ENCODE measurements at regions not wholly inside any gene's neighbourhood (a gene's known extent, or its start where the extent isn't known, plus 50 kb on each side); places are given as distances from the start of the nearest gene placed in this dataset.

- ATAC-seq (ENCODE audit: low FRiP score) (no peak), DNase-seq (ENCODE audit: low spot score) (no peak)
- TF ChIP-seq, protein P1, sequence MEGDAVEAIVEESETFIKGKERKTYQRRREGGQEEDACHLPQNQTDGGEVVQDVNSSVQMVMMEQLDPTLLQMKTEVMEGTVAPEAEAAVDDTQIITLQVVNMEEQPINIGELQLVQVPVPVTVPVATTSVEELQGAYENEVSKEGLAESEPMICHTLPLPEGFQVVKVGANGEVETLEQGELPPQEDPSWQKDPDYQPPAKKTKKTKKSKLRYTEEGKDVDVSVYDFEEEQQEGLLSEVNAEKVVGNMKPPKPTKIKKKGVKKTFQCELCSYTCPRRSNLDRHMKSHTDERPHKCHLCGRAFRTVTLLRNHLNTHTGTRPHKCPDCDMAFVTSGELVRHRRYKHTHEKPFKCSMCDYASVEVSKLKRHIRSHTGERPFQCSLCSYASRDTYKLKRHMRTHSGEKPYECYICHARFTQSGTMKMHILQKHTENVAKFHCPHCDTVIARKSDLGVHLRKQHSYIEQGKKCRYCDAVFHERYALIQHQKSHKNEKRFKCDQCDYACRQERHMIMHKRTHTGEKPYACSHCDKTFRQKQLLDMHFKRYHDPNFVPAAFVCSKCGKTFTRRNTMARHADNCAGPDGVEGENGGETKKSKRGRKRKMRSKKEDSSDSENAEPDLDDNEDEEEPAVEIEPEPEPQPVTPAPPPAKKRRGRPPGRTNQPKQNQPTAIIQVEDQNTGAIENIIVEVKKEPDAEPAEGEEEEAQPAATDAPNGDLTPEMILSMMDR (IDR thresholded peaks at IDR 0.05): no peak
Measured at GRCh38 chr19:30077851-30078355, 135.9 kb downstream of the URI1 start.

DNA sequence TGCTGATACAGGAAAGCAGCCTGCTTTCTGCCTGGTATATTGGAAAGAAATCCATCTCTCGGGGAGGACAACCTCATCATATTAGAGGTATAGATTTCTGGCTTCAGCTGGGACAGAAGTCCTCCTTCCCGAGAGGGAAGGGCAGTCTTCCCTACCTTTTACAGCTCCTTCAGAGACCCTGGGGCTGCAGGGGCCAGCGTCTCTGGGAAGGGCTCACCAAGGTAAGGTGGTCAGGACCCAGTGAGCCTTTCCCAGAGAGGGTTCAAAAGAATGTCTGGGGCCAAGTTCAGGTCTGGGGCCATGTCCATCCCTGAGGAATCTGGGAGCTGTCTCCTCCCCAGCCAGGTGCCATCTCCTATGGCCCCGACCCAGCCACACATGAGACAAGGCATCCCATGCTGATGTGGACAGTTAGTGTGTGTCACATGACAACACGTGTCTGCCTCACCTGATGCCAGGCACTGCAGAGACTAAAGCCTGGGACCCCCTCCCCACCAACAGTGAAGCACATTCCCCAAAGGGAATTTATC is 136.4 kb downstream of the URI1 start:
- ATAC-seq (ENCODE audit: low FRiP score) (no peak), DNase-seq (ENCODE audit: low spot score) (no peak)
- TF ChIP-seq, protein P1 (IDR thresholded peaks at IDR 0.05): no peak

GRCh38 chr19:30079200-30079599 is 137.2 kb downstream of the URI1 start:
- no peak for ATAC-seq (ENCODE audit: low FRiP score)
- TF ChIP-seq, protein P1 (IDR thresholded peaks at IDR 0.05): no peak
- DNase-seq (ENCODE audit: low spot score): no peak

GRCh38 chr19:30082168-30082567 is 140.1 kb downstream of the URI1 start:
- ATAC-seq (ENCODE audit: low FRiP score): no peak
- TF ChIP-seq, protein P1 (IDR thresholded peaks at IDR 0.05): no peak
- no peak for DNase-seq (ENCODE audit: low spot score)

GRCh38 chr19:30082611-30083010 is 140.6 kb downstream of the URI1 start:
- ATAC-seq (ENCODE audit: low FRiP score) (no peak), DNase-seq (ENCODE audit: low spot score) (no peak)
- TF ChIP-seq, protein P1 (IDR thresholded peaks at IDR 0.05): no peak

GRCh38 chr19:30083125-30083681 is 141.2 kb downstream of the URI1 start:
- TF ChIP-seq, protein P1 (IDR thresholded peaks at IDR 0.05): no peak

DNA sequence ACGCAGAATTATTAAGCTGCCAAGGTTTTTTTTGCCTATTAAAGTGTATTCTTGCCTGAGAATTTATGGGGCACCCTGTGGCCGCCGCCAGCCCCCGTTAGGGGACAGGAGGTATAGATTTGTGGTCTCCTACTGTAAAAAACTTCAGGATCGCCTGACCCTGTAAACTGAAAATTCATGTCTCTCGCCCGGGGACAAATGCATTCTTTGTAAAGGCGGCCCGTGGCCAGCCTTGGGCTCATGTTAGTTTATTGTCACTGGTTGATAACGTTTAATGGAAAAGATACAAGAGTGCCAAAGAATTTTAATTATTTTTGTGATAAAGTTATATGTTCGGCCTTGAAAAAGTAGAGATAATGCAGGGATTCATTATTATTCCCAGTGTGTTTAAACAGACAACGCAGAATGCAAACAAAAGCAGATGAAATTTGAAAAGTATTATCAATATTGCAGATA is 141.7 kb downstream of the URI1 start:
- TF ChIP-seq, protein P1 (IDR thresholded peaks at IDR 0.05): no peak
- ATAC-seq (ENCODE audit: low FRiP score): no peak
- DNase-seq (ENCODE audit: low spot score): no peak

More at GRCh38 chr19:30083125-30083681, 141.2 kb downstream of the URI1 start:
- no peak for DNase-seq (ENCODE audit: low spot score)
- no peak for ATAC-seq (ENCODE audit: low FRiP score)

Data from omental fat pad (tissue), 3 donors.